ENCODE measurements at regions not wholly inside any gene's neighbourhood (a gene's known extent, or its start where the extent isn't known, plus 50 kb on each side); places are given as distances from the start of the nearest gene placed in this dataset.
"Not testable (repeated sequence)": the region's sequence is repeated elsewhere in the genome, so short reads cannot be mapped to it uniquely, and the experiment has no call there.

- DNase-seq (ENCODE audit: extremely low read depth, insufficient read length) = no peak
- no peaks in the 10 kb centered on the region for H3K36me3 ChIP-seq (ENCODE audit: control insufficient read depth, insufficient read depth, low read length)
- TF ChIP-seq CTCF (IDR thresholded peaks at IDR 0.05; ENCODE audit: insufficient read depth, low read length, poor library complexity, severe bottlenecking) = no peak
- H3K4me3 ChIP-seq (replicated peaks; ENCODE audit: low read depth, low read length) = no peak overlapping the region
- H3K27me3 ChIP-seq (replicated peaks; ENCODE audit: control insufficient read depth, insufficient read depth, low read length) = no peaks in the 10 kb centered on the region
Observed at GRCh38 chr4:125235971-125236370, 78.8 kb upstream of the FAT4 start.

DNA sequence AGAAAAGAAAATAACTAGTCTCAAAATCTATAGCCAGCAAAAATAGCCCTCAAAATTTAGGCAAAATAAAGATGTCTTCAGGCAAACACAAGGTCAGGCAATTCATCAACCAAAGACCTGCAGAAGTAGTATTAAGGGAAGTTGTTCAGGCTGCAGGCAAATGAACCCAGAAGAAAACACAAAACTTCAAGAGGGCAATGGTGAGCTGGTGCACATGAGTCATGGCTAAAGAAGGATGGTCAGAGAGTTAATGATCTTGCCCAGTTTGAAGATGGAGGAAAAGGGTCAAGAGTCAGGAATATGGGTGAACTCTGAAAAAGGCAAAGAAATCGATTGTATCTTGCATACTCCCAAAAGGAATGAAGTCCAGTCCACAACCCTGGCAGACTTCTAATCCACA, 83.1 kb upstream of the FAT4 start:
- H3K36me3 ChIP-seq (ENCODE audit: control insufficient read depth, insufficient read depth, low read length) = no peaks in the 10 kb centered on the region
- DNase-seq (ENCODE audit: extremely low read depth, insufficient read length) = no peak
- no peak overlapping the region for H3K4me3 ChIP-seq (replicated peaks; ENCODE audit: low read depth, low read length)
- TF ChIP-seq CTCF (IDR thresholded peaks at IDR 0.05; ENCODE audit: insufficient read depth, low read length, poor library complexity, severe bottlenecking) = no peak
- no peaks in the 10 kb centered on the region for H3K27me3 ChIP-seq (replicated peaks; ENCODE audit: control insufficient read depth, insufficient read depth, low read length)

- TF ChIP-seq CTCF (IDR thresholded peaks at IDR 0.05; ENCODE audit: insufficient read depth, low read length, poor library complexity, severe bottlenecking) = no peak
- no peak overlapping the region for H3K4me3 ChIP-seq (replicated peaks; ENCODE audit: low read depth, low read length)
- no peaks in the 10 kb centered on the region for H3K36me3 ChIP-seq (ENCODE audit: control insufficient read depth, insufficient read depth, low read length)
- H3K27me3 ChIP-seq (replicated peaks; ENCODE audit: control insufficient read depth, insufficient read depth, low read length) = no peaks in the 10 kb centered on the region
- no peak for DNase-seq (ENCODE audit: extremely low read depth, insufficient read length)
Observed at GRCh38 chr4:125229596-125230058, 85.1 kb upstream of the FAT4 start.

GRCh38 chr4:125225806-125226205, 88.9 kb upstream of the FAT4 start:
- H3K36me3 ChIP-seq (ENCODE audit: control insufficient read depth, insufficient read depth, low read length) = no peaks in the 10 kb centered on the region
- H3K4me3 ChIP-seq (replicated peaks; ENCODE audit: low read depth, low read length) = no peak overlapping the region
- H3K27me3 ChIP-seq (replicated peaks; ENCODE audit: control insufficient read depth, insufficient read depth, low read length) = no peaks in the 10 kb centered on the region
- no peak for TF ChIP-seq CTCF (IDR thresholded peaks at IDR 0.05; ENCODE audit: insufficient read depth, low read length, poor library complexity, severe bottlenecking)
- no peak for DNase-seq (ENCODE audit: extremely low read depth, insufficient read length)

DNA sequence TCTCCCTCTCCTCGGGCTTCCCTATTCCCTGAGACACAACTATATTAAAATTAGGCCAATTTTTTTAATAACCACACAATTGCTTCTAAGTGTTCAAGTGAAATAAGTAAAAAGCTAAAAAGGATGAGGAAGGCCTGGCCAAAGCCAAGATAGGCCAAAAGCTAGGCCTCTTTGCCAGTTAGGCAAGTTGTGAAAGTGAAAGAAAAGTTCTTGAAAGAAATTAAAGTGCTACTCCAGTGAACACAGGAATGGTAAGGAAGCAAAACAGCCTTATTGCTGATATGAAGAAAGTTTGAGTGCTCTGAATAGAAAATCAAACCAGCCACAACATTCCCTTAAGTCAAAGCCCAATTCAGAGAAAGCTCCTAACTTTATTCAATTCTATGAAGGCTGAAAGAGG, 114.2 kb upstream of the FAT4 start:
- no peak overlapping the region for H3K4me3 ChIP-seq (replicated peaks; ENCODE audit: low read depth, low read length)
- H3K36me3 ChIP-seq (ENCODE audit: control insufficient read depth, insufficient read depth, low read length) = no peaks in the 10 kb centered on the region
- no peak for DNase-seq (ENCODE audit: extremely low read depth, insufficient read length)
- H3K27me3 ChIP-seq (replicated peaks; ENCODE audit: control insufficient read depth, insufficient read depth, low read length) = no peaks in the 10 kb centered on the region
- no peak for TF ChIP-seq CTCF (IDR thresholded peaks at IDR 0.05; ENCODE audit: insufficient read depth, low read length, poor library complexity, severe bottlenecking)

DNA sequence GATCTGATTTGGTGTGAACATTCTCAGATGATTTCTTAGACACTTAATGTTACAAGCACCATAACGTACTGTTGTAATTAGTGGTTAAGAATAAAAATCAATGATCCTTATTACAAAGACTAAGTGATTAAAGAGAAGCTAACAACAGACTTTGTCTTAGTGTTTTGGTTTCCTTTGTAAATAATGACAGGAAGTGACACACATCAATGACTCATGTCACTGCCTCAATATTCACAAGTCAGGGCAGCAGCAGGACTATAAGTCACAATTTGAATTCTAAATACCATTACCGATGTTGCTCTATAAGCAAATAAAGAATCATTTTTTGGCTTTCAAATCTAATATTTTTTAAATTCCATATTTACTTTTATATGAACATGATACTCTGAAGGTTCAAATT, 115.8 kb upstream of the FAT4 start:
- Histone ChIP-seq H3K4me3 (replicated peaks; ENCODE audit: low read depth, low read length) (no peak overlapping the region), H3K27me3 (replicated peaks; ENCODE audit: control insufficient read depth, insufficient read depth, low read length) (no peaks in the 10 kb centered on the region), H3K36me3 (ENCODE audit: control insufficient read depth, insufficient read depth, low read length) (no peaks in the 10 kb centered on the region)
- TF ChIP-seq CTCF (IDR thresholded peaks at IDR 0.05; ENCODE audit: insufficient read depth, low read length, poor library complexity, severe bottlenecking) = no peak
- DNase-seq (ENCODE audit: extremely low read depth, insufficient read length) = no peak

DNA sequence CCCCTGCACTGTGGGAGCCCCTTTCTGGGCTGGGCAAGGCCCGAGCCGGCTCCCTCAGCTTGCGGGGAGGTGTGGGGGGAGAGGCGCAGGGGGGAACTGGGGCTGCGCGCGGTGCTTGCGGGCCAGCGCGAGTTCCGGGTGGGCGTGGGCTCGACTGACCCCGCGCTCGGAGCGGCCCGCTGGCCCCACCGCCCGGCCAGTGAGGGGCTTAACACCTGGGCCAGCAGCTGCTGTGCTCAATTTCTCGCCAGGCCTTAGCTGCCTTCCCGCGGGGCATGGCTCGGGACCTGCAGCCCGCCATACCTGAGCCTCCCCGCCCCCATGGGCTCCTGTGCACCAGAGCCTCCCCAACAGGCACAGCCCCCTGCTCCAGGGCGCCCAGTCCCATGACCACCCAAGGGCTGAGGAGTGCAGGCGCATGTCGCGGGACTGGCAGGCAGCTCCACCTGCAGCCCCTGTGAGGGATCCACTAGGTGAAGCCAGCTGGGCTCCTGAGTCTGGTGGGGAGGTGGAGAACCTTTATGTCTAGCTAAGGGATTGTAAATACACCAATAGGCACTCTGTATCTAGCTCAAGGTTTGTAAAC, 122.8 kb upstream of the FAT4 start:
- not testable (repeated sequence) for DNase-seq (ENCODE audit: extremely low read depth, insufficient read length); H3K36me3 ChIP-seq (ENCODE audit: control insufficient read depth, insufficient read depth, low read length); H3K27me3 ChIP-seq (replicated peaks; ENCODE audit: control insufficient read depth, insufficient read depth, low read length); H3K4me3 ChIP-seq (replicated peaks; ENCODE audit: low read depth, low read length)
